Stimulated activated CD4-positive, alpha-beta T cell treated with anti-CD3 and anti-CD28 coated beads, Interleukin-2, amount 100 ng/mL, for 24 hours (primary cell): ENCODE measurements at regions not wholly inside any gene's neighbourhood (a gene's known extent, or its start where the extent isn't known, plus 50 kb on each side); places are given as distances from the start of the nearest gene placed in this dataset.

Source experiments
- DNase-seq, 2 donors: peaks; one replicate each; pipeline ENCODE4 v3.0.0-alpha.2; 2020

DNA sequence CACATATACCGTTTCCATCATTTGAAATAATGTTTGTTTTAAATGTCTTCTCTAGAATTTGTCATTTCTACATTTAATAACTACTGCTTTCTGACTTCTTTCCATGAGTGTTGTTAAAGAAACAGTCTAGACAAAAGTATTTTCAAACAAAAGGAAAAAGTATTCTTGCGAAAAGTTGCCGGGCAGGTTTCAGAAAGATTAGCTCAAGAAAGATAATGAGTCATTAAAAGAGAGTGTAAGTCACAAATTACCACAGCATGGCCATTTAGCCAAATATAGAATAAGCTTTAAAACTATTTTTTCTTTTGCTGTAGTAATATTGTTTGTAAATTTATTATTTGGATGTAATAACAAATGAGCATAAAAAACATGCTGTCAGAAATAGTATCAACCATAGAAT lies 493.0 kb downstream of the TLL1 start:
- no peak for DNase-seq

DNA sequence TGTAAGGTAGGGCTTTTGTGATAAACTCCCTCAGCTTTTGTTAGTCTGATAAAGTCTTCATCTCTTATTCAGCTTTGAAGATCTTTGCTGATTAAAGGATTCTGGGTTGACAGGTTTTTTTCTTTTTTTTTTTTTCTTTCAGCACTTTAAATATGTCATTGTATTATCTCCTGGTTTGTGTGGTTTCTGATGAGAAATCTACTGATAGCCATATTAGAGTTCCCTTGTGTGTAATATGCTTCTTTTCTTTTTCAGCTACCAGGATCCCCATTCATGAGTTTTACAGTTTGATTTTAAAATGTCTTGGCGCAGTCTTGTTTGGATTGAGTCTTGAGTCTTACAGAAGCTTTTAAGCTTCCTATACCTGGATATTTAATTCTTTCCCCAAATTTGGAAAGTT lies 504.5 kb downstream of the TLL1 start:
- DNase-seq = no peak

DNA sequence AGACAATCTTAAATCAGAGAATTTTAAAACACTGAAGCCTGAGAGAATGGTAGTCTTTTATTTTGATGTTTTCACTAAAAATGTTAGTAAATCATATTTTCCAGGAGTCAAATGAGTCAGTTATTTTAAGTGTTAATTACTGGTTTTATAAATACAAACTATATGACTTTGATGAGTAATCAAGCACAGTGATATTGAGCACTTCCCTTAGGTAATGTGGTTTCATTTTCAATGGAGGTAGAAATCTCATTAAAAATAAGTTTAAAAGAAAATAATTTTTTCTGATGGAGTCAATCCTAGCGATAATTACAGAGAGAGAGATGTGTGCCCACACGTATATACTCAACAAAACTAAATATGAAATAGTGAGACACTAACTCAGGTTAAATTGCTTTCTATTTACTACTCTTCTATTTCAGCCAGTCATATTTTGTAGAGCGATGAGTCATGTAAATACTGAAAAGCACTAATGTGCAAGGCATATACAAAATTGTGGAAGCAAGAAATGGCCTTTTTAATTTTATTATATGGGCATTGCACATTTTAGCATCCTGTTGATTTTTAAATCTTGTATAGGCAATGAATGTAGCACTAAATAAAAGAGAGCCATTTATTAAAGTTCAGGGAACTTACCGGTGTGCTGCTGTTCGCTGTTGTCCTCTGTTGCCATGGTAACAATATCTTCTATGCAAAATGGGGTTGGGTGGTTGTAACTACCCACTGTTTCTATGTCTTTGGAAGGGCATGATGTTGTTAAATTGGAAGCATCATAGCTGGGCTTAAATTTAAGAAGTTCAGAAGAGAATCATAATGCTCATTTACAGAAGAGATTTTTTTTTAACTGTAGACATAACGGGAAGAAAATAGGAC lies 513.7 kb downstream of the TLL1 start:
- no peak for DNase-seq

DNA sequence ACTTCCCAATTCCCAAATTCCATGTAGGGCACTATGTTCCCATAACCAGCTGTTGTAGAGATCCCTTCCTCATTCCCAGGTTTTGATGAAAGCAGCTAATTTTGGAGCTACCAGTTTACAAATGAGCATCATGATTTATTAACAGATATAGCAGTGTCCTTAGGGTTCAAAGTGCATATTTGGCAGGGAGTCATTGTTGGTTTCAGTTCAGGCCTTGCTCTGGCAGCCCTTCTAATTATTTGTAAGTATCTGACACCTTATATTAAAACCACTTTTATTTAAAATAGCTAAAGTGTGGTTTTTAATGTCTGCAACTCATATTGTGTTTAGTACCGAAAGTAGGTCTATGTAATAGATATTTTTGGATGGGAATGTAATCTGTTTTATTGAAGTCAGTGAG lies 518.5 kb downstream of the TLL1 start:
- DNase-seq = no peak

DNA sequence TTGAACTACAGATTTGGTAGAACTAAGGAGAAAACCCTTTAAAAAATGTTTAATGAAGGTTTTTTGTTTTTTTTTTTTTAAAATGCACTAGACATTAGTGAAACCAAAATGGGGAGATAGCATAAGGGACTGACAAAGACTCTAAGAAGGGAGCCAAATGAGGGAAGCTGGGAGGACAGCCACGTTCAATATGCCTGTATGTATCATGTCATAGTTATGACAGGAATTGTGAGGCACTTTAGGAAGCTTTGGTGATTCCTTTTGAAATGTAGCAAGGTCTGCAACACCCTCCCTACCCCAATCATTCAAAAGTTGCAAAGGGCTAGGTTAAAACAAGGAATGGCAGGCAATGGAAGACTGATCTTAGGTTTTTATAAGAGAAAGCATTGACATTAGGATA lies 526.0 kb downstream of the TLL1 start:
- no peak for DNase-seq

DNA sequence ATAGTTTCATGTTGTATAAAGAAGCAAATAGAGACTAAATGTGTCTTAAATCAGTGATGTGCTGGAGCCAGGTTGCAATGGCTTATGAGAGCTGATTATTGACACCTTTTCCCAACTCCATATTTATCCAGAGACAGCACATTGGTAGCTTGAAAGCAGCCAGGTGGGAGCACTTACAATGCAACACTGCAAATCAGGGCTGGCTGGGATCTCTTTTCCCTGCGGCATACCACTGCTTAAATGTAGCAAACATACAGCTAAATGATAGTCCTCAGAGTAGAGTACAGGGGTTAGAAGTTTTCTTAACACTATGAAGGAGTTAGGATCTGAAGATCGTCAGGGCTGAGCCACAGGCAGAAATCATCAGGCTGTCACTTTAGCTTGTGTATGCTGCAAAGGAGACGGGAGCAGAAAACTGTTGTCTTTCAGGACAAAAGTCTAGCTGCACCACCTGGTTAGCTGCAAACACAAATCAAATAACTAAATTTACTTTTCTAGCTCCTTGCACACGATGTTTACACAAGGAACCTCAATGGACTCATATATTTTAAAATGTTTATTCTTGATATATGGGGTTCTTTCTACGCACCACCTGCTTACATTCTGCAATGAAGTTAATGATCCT lies 527.3 kb downstream of the TLL1 start:
- DNase-seq = no peak

DNA sequence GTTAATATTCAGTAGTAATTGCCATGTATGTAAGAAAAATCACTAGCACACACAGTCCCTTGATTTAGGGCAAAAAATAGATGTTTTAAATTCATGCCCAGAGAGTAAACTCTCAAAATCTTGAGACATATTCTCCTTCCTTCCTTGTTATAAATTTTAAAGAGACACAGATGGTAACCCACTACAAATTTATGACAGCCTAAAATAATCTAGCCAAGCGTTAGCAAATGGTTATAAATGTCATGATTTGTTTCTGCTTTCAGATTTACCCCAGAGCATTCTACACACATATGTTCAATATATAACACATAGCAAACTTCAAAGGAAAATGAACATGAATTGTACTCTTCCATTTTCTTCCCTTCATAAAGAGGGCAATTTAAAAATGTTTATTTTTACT lies 540.3 kb downstream of the TLL1 start:
- DNase-seq = no peak

DNA sequence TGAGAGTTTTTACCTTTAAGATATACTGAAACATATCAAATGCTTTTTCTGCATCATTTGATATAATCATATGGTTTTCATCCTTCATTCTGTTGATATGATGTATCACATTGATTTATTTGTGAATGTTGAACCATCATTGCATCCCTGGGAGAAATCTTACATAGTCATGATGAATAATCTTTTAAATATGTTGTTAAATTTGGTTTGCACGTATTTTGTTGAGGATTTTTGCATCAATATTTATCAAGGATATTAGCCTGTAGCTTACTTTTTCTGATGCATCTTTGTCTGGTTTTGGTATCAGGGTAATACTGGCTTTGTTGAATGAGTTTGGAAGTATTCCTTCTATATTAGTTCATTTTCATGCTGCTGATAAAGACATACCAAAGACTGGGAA lies 541.4 kb downstream of the TLL1 start:
- DNase-seq = no peak

DNA sequence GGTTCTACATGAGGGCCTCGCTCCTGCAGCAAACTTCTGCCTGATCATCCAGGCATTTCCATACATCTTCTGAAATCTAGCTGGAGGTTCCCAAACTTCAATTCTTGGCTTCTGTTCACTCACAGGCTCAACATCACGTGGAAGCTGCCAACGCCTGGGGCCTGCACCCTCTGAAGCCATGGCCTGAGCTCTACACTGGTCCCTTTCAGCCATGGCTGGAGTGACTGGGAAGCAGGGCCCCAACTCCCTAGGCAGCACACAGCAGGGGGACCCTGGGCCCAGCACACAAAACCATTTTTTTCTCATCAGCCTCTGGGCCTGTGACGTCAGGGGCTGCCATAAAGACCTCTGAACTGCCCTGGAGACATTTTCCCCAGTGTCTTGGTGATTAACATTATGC lies 542.7 kb downstream of the TLL1 start:
- no peak for DNase-seq

DNA sequence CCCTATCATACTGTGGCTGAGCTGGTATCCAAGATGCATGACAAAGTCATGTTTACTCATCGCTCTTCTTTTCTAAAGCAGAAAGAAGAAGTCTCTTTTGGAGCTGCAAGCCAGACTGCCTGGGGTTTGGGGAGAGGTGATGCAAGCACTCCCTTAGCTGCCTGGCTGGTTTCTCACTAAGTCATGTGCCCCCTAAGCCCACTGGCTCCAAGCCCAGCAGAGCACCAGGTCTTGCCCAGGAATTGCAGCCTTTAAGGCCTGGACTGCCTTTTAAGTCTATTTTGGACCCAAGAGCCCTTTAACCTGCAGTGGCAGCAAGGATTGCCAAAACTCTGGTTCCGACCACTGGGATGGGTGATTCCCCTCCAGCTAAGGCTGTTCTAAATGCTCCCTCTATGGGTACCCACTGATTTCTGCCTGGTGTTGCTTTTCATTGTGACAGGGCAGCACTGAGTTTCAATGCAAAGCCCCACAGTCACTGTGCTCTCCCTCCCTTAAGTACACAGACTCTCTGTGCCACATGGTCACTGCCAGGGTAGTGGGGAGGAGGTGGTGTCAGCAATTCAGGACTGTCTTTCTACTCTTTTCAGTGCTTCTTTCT lies 548.6 kb downstream of the TLL1 start:
- DNase-seq = no peak

DNA sequence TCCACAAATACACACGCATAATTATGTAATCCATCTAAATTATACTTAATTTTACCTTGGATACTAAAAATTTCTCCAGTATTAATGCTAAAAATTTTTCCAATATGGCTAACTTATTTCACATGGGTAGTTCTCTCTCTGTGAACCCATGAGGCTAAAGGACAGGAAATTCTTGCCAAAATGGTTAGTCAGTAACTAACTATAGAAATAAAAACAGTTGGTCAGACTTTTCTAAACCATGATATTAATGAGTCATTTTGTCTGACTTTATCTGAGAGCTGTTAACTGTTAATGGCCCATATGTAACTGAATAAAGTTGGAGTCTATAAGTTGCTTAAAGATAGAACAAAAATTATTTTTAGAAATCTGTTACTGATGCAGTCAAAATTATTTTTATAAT lies 549.4 kb downstream of the TLL1 start:
- DNase-seq = no peak

DNA sequence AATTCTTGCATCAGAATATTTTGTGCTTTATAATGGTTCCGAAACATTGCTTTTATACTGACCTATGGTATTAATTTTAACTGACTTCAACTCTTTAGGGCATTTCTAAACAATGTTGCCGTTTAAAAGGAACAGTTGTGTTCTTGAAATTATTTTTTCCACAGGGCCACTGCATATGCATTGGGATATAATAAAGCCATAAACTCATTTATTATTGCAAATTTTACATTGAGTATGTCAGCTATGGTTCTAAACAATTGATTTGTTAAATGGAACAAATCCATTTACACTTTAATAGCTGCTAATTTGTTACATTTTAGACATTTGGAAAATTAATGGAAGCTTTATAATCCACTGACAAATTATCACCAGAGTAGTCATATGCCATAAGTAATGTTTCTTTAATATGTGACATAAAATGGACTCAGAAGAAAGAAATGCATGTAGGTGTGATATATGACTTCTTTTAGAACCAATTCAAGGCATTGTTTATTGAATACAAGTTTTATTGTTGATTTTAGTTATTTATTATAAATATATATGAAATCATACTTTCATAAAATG lies 553.3 kb downstream of the TLL1 start:
- DNase-seq = no peak

DNA sequence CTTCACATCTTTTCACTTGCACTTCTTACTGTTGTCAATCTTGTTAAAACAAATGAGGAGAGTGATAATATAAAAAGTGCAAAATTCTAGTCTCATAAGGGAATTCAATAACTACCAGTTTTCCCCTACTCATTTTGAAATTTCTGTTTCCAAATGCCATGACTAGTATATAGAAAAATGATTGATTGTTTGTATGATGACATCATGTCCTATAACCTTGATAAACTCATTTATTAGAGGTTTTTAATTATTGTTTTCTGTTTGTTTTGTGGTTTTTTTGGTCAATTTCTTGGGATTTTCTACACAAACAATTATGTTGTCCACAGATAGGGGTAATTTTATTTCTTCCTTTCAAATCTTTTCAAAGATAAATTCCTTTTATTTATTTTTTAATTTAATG lies 559.1 kb downstream of the TLL1 start:
- no peak for DNase-seq

DNA sequence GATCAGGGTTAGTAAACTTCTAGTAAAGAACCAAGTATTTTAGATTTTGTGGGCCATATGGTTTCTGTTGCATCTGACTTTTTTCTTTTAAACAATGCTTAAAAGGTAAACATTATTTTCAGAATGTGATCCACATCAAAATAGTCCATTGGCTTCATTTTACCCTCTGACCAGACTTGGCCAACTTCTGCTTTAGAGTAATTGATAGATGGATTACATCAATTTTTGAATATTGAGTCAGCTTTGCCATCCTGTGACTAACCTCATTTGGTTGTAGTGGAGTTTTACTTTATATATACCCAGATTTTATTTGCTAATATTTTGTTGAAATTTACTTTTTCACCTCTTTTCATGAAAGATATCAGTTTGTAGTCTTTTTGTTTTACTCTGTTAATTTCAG lies 559.8 kb downstream of the TLL1 start:
- no peak for DNase-seq

DNA sequence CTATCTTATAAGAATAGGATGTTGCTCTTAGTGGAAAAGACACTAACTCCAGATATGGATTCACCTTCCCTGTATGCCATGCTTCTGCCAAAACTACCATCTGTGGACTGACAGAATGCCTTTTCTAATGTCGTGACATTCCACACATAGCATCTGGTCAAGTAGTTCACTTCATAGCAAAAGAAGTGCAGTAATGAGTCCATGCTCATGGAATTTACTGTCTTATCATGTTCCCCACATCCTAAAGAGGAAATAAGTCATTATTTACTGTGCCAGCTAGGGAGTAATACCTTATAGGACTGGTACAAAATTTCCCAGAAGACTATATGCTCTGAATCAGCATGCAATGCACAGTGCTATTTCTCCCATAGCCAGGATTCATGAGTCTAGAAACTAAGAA lies 562.4 kb downstream of the TLL1 start:
- no peak for DNase-seq

DNA sequence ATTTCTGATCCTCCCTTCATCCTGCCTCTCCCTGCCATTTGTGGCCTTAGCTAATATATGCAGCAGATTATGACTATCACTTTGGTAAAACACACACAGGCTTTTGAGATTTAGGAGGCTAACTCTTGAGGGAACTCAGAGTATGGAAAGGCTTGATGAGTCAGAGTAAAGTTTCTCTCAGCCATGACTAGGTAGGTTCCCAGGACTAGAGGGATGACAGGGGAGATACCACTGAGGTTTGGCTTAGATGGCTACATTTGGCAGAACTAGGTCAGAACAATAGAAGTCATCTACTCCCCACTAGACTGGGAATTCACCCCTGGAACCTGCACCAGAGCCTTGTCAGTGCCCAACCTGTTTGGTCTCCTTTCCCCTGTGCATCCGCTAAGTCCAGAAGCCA lies 585.7 kb downstream of the TLL1 start:
- DNase-seq = no peak

DNA sequence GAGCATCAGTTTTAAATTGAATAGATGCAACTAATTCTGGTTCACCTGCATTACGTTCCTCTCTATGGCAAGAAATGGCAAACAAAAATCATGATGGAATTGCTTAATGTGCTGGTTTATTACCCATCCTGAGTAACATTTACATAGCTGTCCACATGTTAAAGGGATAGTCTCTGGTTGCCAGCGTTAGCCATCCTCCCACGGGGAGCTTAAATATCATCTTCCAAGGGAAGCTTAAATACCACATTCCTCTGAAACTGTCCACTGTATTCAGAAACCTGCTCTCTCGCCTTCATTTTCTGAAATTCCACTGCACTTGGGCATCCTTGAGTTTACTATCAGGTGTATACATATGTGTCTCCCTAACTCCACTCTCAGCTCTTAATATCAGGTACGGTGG lies 586.6 kb downstream of the TLL1 start:
- no peak for DNase-seq

DNA sequence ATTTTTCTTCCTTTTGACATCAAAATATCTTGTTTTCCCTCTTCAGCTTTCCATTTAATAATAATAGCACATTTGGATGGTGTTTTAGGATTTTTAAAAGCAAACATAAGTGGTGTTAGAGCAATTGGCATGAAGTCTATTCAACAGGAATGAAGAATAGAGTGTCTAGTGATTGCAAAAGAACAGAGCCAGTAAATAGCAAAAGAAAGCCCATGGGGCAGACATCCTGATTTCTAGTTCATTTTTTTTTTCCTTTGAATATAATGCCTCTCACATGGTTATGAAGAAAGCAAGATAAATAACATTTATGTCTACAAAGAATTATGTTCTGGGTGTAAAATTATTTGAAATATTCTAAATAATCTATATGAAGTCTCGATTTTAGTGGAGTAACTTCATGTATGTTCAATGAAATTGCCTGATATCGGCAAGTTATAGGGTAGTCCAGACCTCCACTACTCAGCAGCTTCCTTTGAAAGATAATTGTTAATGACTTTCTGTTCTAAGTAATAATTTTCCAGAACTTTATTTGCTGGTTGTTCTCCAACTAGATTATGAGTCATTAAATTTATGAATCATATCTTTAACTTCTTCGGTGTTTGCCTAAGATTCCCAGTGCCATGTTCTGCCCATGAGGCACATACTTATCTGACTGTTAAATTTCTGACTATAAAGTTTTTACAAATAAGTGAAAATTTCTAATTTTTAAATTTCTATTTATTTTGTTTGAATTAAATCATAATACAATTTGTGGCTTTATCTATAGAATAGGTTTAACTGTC lies 587.9 kb downstream of the TLL1 start:
- no peak for DNase-seq

DNA sequence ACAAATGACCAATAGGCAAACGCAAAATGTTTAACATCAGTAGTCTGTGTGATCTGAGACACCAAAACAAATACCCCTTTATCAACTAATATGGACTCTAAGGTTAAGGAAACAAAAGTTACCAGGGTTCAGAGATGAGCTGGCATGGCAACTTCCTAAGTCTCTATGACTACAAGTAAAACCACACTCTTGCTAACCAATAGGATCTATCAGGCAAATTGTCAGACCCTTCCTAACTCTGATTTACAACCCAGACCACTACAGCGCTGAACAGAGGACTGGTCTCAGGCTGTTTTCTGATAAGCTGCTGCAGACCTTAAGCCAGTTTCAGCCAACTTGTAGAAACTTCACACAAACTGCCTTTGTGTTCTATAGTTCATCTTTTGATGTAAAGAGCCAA lies 608.0 kb downstream of the TLL1 start:
- DNase-seq = no peak

DNA sequence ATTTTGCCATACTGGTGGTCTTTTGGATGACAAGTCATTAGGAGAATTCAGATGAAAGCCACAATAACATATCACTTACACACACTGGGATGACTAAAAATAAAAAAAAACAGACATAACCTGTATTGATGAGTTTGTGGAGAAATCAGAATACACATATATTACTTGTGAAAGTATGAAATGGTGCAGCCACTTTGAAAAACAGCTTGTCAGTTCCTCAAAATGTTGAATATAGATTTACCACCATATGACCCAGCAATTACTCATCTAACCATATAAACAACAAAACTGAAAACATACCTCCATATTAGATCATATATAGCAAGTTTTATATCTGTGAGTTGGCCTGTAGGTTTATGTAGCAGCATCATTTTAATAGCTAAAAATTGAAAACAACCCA lies 608.7 kb downstream of the TLL1 start:
- no peak for DNase-seq

DNA sequence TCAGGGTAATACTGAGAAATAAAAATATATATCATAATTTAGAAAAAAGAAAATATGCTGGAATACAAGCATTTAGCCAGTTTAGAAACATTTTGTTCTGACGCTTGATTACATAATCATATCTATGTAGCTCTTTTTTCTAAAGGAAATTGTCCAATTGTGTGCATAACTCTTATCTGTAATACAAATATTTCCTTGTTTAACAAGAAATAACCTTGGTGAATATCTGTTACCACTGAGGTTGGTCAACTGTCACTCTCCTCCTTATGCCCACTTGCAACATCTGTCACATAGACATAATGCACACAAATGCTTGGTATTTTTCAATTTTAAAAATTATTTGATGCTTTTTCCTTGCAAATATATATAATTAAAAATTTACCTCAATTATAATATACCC lies 609.7 kb downstream of the TLL1 start:
- no peak for DNase-seq

DNA sequence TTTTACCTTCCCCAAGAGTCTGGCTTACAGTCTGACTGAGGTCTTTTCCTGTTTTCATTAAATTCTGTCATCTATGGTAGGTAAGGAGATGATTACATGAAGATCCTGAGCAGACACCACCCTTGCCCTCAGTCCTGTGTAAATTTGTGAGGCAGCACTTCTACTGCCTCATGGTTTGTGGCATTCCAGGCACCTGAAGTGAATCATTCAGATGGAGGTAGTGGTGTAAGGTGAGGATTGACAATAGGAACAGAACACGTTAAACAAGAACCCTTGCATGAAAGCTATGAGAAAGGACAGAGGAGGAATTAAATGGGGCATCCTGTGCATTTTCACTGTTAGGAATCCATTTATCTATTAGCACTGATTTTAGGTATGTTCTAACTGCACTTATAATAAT lies 618.6 kb downstream of the TLL1 start:
- DNase-seq = no peak

DNA sequence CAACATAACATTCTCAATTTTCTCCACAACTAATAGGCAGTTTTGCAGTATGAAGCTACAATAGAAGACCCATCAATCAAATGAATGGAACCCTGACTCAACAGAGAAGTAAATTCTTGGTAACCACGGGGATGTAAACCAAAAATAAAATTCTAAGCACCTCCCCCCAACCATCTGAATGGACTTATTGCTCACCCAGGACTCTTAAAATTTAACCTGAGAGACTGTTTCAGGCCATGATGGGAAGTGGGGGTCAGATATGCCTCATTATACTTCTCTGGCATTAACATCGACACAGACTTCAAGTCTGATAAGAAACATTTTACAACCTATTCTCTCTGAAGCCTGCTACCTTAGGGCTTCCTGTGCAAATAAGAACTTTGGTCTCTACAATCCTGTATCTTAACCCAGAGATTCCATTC lies 620.9 kb downstream of the TLL1 start:
- DNase-seq = no peak
